CD14-positive monocyte (primary cell): ENCODE measurements at regions not wholly inside any gene's neighbourhood (a gene's known extent, or its start where the extent isn't known, plus 50 kb on each side); places are given as distances from the start of the nearest gene placed in this dataset.
A peak's percentile ranks its signal among the peaks of the same experiment; 100 is the strongest.

ENCODE experiments used
- DNase-seq, 3 donors: peaks; one replicate each; pipeline ENCODE4 v3.0.0-alpha.2; 2011 to 2022
- H2AFZ ChIP-seq: 2 replicates; pipeline ENCODE4 v1.6.0; 2012; ENCODE audit warnings: mild to moderate bottlenecking, low read depth, low read length, inconsistent platforms; ENCODE audit not compliant: insufficient read depth, poor library complexity, severe bottlenecking
- H3K27ac ChIP-seq, 2 donors: 1 replicate in 1 of 2; 2 replicates in 1 of 2; pipeline ENCODE4 v1.5.1; 2012 to 2013; ENCODE audit warnings: low read length in 2 of 2, control low read depth in 1 of 2, inconsistent platforms in 1 of 2, low read depth in 1 of 2, mild to moderate bottlenecking in 1 of 2
- H3K27me3 ChIP-seq, 2 donors: one replicate each; pipeline versions ENCODE4 v1.6.0 to v1.6.1; 2011 to 2013; ENCODE audit warnings: low read length in 2 of 2; ENCODE audit not compliant: control insufficient read depth in 2 of 2, insufficient read depth in 2 of 2
- H3K36me3 ChIP-seq, 2 donors: replicated peaks in 1 of 2; 1 replicate in 1 of 2; 2 replicates in 1 of 2; pipeline versions ENCODE4 v1.5.1 to v1.6.1; 2012 to 2013; ENCODE audit warnings: low read length in 2 of 2, control low read depth in 1 of 2, inconsistent platforms in 1 of 2, mild to moderate bottlenecking in 1 of 2; ENCODE audit not compliant: insufficient read depth in 2 of 2, control insufficient read depth in 1 of 2
- H3K4me1 ChIP-seq, 2 donors: 1 replicate in 1 of 2; 2 replicates in 1 of 2; pipeline versions ENCODE4 v1.5.1 to v1.6.1; 2012 to 2013; ENCODE audit warnings: low read length in 2 of 2, control low read depth in 1 of 2, inconsistent platforms in 1 of 2, mild to moderate bottlenecking in 1 of 2, moderate library complexity in 1 of 2; ENCODE audit not compliant: insufficient read depth in 2 of 2, control insufficient read depth in 1 of 2
- H3K4me2 ChIP-seq: replicated peaks from 2 replicates; pipeline ENCODE3; 2012; ENCODE audit warnings: low read length, moderate library complexity, mild to moderate bottlenecking; ENCODE audit not compliant: poor library complexity, severe bottlenecking; ENCODE audit errors: extremely low read depth
- H3K4me3 ChIP-seq, 3 experiments: fragments of 200-600 bp in 1 of 3; sonication (generic) in 1 of 3; replicated peaks in 1 of 3; 1 replicate in 2 of 3; 2 replicates in 1 of 3; pipeline ENCODE4 v1.5.1; 2011 to 2013; ENCODE audit warnings: low read length in 3 of 3, mild to moderate bottlenecking in 3 of 3, control low read depth in 2 of 3, low read depth in 2 of 3, inconsistent platforms in 1 of 3, moderate library complexity in 1 of 3
- H3K79me2 ChIP-seq: 2 replicates; pipeline ENCODE4 v1.6.0; 2012; ENCODE audit warnings: mild to moderate bottlenecking, control low read depth, inconsistent platforms, low read length, moderate library complexity; ENCODE audit not compliant: insufficient read depth
- H3K9ac ChIP-seq: 2 replicates; pipeline ENCODE4 v1.6.0; 2017; ENCODE audit warnings: low read length, mild to moderate bottlenecking; ENCODE audit not compliant: insufficient read depth, poor library complexity, severe bottlenecking
- H3K9me3 ChIP-seq, 2 donors: replicated peaks in 1 of 2; 1 replicate in 1 of 2; 2 replicates in 1 of 2; pipeline versions ENCODE4 v1.5.1 to v1.6.1; 2012 to 2013; ENCODE audit warnings: low read length in 2 of 2, control low read depth in 1 of 2; ENCODE audit not compliant: control insufficient read depth in 1 of 2, insufficient read depth in 1 of 2
- H4K20me1 ChIP-seq: 2 replicates; pipeline ENCODE4 v1.6.0; 2012; ENCODE audit warnings: mild to moderate bottlenecking, low read length, control low read depth, moderate library complexity; ENCODE audit not compliant: insufficient read depth
- H3K27ac Mint-ChIP-seq, 7 donors: one replicate each; pipeline ENCODE4 v1.8.0; 2020; ENCODE audit warnings: mild to moderate bottlenecking in 7 of 7, mixed read lengths in 7 of 7, moderate library complexity in 6 of 7, inconsistent platforms in 2 of 7
- H3K27me3 Mint-ChIP-seq, 3 donors: one replicate each; pipeline ENCODE4 v1.8.0; 2021 to 2022; ENCODE audit warnings: low read depth in 3 of 3, mild to moderate bottlenecking in 3 of 3, mixed read lengths in 3 of 3, moderate library complexity in 3 of 3, inconsistent platforms in 1 of 3
- H3K36me3 Mint-ChIP-seq, 2 donors: one replicate each; pipeline ENCODE4 v1.8.0; 2020; ENCODE audit warnings: mixed read lengths in 2 of 2, inconsistent platforms in 1 of 2, mild to moderate bottlenecking in 1 of 2
- H3K4me1 Mint-ChIP-seq: one replicate; pipeline ENCODE4 v1.8.0; 2020; ENCODE audit warnings: mild to moderate bottlenecking, mixed read lengths
- H3K4me3 Mint-ChIP-seq, 2 donors: one replicate each; pipeline ENCODE4 v1.8.0; 2020; ENCODE audit warnings: mild to moderate bottlenecking in 2 of 2, mixed read lengths in 2 of 2, moderate library complexity in 1 of 2
- H3K9me3 Mint-ChIP-seq, 7 donors: one replicate each; pipeline ENCODE4 v1.8.0; 2020 to 2022; ENCODE audit warnings: mixed read lengths in 7 of 7, mild to moderate bottlenecking in 6 of 7, moderate library complexity in 6 of 7, inconsistent platforms in 2 of 7
- CTCF ChIP-seq: fragments of 200-600 bp; IDR thresholded peaks from one replicate; pipeline ENCODE4 v1.8.0; 2022; ENCODE audit warnings: antibody characterized with exemption, mild to moderate bottlenecking
- WGBS: methylation state at CpG from one replicate; pipeline ENCODE4 v1.1.5; 2013; ENCODE audit warnings: missing lambda C conversion rate; ENCODE audit not compliant: insufficient coverage; 5-methylcytosine and 5-hydroxymethylcytosine counted together
- intact Hi-C, 2 donors: fragments of 100-400 bp; cut with micrococcal nuclease; formaldehyde crosslinking; loops; one replicate each; pipeline versions ENCODE4 v1.15.0 to v1.15.1; 2023

GRCh38 chr5:135211083-135211790, 177.2 kb upstream of the PITX1 start:
- Mint-ChIP-seq H3K36me3 (no peaks in the 10 kb centered on the region), H3K9me3 (no peaks in the 10 kb centered on the region), H3K27me3 (peaks cover 5 to 7% (median 6%) of the 10 kb centered on the region in 3 donors), H3K4me1 (peaks cover 38% of the 10 kb centered on the region), H3K4me3 (no peak overlapping the region), H3K27ac (no peak overlapping the region)
- Histone ChIP-seq H4K20me1 (no peaks in the 10 kb centered on the region), H3K4me2 (no peak overlapping the region), H3K4me3 (no peak overlapping the region), H3K36me3 (no peaks in the 10 kb centered on the region), H2AFZ (no peak overlapping the region), H3K9ac (no peak overlapping the region), H3K27ac (no peak overlapping the region), H3K27me3 (no peaks in the 10 kb centered on the region), H3K79me2 (no peaks in the 10 kb centered on the region), H3K9me3 (no peaks in the 10 kb centered on the region), H3K4me1 (peaks cover 36 to 41% of the 10 kb centered on the region in 2 donors)
- TF ChIP-seq CTCF, result no peak
- peak in 1 of 3 donors; percentile 1 for DNase-seq
- WGBS, result no CpG with 5 or more reads among the region's 9 CpGs
- intact Hi-C loops, result no loop called here

DNA sequence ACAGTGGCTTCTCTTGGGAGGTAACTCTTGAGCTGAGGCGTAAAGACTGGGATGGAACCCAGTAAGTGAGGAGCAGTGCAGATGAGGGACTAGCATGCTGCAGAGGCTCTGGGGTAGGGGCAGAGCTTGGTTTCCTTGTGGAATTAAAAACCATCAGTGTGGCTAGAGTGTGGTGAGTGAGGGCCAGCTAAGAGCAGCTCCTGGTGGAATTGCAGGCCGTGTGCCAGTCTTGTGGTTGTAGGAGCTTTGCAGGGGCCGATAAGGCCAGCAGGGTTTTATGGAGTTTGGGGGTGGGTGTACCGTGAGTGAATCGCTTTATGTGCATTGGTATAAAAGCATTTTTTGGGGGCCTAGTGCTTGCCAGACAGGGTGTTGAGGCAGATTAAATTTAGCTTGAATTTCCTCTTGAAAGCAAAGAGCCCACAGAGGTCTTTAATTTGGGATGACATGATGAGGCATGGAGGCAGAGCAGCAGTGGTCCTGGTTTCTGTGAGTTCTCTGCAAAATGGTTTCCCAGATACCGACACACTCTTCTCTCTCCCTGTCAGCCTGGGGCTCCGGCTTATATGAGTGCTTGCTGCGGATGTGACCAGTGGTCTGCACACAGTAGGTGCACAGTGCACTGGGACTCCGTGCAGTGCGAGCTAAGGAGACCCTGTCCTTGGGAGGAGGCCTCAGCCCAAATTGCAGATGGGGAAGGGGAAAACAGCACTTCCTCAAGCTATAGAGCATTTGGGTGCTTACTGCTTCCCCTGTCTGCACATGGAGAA, 176.4 kb upstream of the PITX1 start:
- Mint-ChIP-seq H3K27ac (peak overlapping the region in 1 of 7 donors; percentile 38), H3K4me1 (peaks cover 30% of the 10 kb centered on the region), H3K4me3 (no peak overlapping the region), H3K27me3 (peaks cover 5 to 6% (median 6%) of the 10 kb centered on the region in 3 donors), H3K36me3 (no peaks in the 10 kb centered on the region), H3K9me3 (no peaks in the 10 kb centered on the region)
- Histone ChIP-seq H3K36me3 (no peaks in the 10 kb centered on the region), H4K20me1 (no peaks in the 10 kb centered on the region), H2AFZ (no peak overlapping the region), H3K27me3 (no peaks in the 10 kb centered on the region), H3K27ac (no peak overlapping the region), H3K4me1 (peaks cover 28 to 33% of the 10 kb centered on the region in 2 donors), H3K4me2 (no peak overlapping the region), H3K4me3 (no peak overlapping the region), H3K9ac (no peak overlapping the region), H3K79me2 (no peaks in the 10 kb centered on the region), H3K9me3 (no peaks in the 10 kb centered on the region)
- no peak for TF ChIP-seq CTCF
- 95% methylated on average over 9 of the region's 10 CpGs for WGBS
- intact Hi-C loops, result no loop called here
- peak in 1 of 3 donors; percentile 1 for DNase-seq
